SHP77 treated with DMSO at 0.1 percent for 48 hours (cell line): ENCODE measurements at regions not wholly inside any gene's neighbourhood (a gene's known extent, or its start where the extent isn't known, plus 50 kb on each side); places are given as distances from the start of the nearest gene placed in this dataset.
A peak's percentile ranks its signal among the peaks of the same experiment; 100 is the strongest.
"Not testable (repeated sequence)": the region's sequence is repeated elsewhere in the genome, so short reads cannot be mapped to it uniquely, and the experiment has no call there.

Experiments
- DNase-seq: peaks from one replicate; lab custom pipeline; 2025; lab: John Stamatoyannopoulos, UW

DNA sequence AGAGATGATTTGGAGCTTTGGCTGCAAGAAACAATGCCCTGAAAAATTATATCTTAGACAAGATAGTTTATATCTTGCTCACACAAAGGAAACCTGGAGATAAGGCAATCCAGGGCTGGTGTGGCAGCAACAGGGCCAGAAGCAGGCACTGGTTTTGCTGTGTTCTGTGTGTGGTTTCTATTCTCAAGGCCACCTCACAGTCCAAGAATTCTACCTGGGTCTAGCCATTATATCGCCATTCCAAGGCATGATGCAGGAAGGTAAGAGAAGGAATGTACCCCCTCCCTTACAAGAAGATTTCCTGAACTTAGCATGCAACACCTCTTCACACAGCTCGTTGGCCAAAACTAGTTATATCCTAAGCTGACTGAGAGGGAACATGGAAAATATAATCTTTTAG lies 74.5 kb upstream of the MEGF10 start:
- no peak for DNase-seq

DNA sequence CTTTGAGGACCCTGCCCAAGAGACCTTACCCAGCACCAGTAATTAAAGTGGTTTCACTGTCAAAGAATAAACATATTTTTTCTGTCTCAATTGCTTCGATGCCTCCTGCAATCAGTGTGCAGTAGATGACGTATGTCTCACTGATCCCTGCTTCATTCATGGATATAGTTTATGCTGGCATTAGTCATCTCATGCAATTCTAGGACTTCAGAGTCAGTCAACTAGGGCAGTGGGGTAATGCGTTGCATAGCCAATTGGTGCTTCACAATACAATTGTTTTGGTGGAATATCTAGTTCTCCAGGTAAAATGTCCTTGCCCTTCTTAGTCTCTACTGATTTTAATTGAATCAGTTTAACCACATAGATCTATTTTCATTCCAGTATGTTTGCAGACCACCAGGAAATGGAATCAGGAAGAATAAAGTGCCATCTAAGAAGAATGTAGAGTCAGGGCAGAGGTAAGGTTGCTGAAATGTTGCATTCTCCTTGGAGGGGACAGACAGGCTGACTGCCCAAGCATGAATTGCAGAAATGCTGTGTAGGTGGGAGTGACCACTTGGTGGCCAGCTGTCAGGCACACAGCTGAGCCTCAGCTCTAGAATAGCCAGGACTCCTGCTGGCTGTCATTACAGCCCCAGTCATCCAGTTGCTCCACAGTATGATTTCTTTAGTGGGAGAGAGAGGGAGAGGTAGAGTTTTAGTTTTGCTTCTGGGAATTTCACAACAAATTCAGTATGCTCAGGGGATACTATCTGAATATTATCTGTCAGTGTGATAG lies 73.5 kb upstream of the MEGF10 start:
- no peak for DNase-seq

DNA sequence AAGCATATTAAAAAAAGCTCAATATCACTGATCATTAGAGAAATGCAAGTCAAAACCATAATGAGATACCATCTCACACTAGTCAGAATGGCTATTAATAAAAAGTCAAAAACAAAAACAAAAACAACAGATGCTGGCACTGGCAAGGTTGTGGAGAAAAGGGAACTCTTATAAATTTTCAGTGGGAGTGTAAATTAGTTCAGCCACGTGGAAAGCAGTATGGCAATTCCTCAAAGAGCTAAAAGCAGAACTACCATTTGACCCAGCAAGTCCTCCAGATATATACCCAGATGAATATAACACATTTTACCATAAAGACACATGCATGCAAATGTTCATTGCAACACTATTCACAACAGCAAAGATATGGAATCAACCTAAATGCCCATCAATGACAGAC lies 68.7 kb upstream of the MEGF10 start:
- DNase-seq: not testable (repeated sequence)

DNA sequence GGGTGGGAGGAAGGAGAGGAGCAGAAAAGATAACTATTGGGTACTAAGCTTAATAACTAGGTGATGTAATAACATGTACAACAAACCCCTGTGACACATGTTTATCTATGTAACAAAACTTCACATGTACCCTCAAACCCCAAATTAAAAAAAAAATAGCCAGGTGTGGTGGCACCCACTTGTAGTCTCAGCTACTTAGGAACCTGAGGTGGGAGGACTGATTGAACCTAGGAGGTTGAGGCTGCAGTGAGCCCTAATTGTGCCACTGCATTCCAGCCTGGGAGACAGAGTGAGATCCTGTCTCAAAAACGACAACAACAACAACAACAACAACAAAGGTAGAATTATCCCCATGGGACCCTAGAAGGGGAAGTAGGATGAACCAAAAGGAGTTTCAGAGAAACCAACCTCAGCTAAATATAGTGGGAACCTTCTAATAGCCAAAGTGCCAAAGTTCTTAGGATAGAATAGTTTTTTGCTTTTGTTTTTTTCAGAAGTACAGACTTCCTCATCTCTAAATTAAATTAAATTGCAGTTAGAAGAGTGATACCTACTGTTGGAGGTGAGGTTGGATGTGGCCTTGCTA lies 67.9 kb upstream of the MEGF10 start:
- DNase-seq: not testable (repeated sequence)

DNA sequence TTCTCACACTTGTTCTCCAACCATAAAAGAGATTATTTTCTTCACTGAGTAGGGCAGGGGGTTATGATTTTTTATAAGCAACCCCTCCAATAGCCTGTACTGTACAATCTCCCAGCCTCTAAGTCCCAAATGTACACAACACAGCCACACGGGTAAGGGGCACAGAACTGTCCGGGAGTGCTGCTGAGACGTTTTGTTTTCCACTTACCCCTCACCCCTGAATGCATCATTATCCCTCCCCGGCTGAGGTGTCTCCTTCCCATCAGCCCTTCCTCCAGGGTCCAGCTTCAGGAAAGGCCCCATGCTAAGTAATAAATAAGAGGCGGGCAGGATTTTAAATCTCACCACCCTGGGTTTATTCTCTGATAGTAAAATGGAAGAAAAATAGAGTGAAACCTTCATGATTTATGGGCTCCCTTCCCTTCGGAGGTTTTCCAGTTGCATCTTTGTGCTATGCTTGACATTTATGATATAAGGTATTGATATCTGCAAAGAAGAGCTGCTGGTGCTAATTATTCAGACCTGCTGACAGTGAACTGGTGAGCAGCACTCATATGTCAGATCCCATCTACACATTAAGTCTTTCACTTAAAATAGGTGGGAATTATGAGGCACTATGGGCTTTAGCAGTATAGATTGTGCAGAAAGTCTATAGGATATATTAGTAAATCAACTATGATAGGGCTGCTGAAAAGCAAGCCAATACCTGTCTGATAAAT lies 67.2 kb upstream of the MEGF10 start:
- no peak for DNase-seq

DNA sequence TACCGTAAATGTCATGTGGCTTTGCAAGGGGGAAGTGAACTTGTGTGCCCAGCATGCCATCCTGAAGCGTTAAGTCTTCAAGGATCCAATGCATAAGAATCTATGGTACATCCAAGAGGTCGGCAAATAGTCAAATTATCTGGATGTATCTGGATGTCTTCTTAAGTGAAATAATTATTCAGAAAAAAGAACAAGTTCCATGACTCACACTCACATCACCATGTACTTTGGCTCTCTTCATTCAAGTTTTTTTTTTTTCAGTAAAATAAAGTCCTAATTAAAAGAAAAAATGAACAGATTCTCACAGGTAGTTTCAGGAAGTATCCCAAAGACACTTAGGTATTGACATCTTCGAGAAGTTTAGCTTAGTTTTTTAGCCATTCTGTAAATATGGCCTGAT lies 62.7 kb upstream of the MEGF10 start:
- no peak for DNase-seq

DNA sequence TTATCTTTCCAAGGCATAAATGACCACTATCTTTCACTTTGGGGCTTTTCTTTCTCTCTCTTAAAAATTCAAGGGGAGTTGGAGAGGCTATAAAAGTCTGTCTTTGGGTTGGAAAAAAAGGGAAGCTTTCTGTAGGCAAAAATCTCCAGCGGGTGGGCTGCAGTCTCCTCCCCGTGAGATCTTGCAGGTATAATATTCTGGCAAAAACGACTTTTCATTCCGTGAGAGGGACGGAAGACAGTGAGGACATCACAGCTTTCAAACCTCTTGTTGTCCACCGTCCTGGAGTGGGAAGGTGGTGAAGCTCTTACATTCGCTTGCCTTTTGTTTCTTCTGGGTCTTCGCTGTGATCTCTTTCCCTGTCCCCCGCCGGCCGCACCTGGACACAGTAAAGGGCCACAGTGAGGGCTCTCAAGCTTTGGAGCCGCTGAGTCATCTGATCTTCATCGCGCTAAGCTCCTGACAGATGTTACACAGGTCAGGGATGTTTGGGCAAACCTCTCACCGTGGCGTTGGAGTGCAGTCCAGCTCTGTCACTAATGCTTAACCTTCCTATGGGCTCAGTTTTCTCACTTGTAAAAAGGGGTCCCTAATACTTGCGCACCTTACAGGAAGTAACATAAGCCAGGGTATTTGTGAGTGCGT lies 61.9 kb upstream of the MEGF10 start:
- peak; percentile 51 for DNase-seq

DNA sequence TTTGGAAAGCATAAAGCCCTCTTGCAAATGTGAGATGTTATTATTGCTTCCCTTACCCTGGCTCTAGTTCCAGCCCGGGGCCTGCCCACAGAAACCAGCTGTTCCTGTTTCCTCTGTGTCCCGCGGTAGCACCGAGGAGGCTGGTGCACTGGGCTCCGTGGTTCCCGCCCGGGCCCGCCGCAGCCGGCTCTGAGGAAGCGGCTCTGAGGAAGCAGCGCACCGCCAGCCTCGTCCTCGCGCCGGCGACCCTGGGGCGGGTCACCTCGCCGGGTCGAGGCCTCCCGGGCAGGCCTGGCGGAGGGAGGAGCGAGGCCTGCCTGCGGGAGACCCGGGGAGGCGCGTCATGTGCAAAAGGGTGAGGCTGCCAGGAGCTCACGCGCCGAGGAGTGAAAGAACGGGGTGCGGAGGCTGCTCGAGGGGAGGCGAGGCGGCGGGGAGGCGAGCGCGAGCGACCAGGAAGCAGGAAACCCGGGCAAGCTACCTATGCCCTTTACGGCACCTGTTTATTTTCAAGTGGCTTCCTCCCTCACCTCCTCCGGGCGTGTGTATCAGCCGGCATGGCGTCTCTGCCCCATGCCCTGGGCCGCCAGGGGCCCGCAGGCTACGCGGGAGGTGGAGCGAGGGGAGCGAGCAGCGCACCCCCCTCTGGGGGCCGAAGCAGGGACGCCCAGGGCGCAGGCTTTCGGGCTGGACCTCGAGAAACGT lies 61.3 kb upstream of the MEGF10 start:
- DNase-seq: no peak

DNA sequence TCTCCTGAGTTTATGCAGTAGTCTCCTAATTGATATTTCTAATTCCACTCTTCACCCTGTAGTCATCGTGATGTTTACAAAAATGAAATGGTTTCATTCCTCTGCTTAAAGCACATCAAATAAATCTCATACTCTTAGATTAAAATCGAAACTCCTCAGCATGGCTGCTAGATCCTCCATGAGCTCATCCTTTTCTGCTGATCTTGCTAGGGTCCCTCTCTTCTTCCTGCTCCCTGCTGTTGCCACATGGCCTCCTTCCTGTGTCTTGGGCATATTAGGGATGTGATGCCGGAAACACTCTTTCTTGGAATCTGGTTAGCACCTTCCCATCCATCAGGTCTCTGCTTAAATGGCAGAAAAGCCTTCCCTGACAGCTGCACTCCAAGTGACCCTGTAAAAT lies 59.5 kb upstream of the MEGF10 start:
- no peak for DNase-seq

DNA sequence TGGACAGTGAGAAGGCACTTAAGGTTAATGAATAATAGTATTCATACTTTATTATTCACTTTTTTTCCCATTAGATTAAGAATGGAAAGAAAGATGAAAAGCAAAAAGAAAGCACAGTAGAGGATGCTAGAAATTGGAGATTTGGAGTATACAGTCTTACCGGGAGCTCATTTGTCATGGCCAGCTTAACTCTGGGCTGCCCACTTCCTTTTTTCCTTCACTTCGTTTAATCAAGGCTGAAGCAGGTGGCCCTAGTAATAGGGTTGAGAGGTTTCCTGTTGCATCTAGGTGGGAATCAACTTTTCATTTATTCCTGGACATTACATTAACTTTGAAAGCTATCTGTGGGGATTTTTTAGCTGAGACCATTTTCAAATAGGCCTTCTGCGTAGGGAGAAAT lies 57.0 kb upstream of the MEGF10 start:
- no peak for DNase-seq

DNA sequence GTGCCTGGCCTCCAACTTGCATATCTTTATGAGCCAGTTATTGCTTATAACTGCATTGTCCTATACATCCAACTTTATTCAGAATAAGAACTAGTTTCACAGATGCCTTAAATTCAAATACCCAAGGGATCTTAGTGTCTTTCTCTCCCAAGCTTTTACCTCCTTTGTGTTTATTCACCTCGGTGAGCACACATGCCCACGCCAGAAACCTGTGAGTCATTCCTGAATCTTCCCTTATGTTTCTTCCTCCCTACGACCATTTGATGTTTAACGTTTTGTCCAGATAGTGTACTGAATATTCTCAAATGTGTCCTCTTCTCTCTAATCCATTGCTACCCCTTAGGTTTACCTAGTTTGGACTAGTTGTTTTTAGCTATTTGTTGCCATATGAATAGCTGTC lies 55.5 kb upstream of the MEGF10 start:
- DNase-seq: no peak

DNA sequence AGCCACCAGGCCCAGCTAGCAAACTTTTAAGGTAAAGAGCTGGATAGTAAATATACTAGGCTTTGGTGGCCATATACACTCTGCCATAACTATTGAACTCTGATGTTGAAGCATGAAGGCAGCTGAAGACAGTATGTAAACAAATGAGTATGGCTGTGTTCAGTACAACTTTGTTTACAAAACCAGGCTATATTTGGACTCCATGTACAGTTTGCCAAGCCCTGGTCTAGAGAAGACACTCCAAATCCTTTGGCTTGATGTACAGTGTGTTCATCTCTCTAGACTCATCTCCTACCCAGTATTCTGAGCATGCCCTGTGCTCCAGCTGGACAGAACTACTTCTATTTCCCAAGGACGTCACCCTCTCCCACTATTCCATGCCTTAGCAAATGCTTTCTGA lies 54.3 kb upstream of the MEGF10 start:
- DNase-seq: no peak
